H9 (cell line): ENCODE measurements at regions not wholly inside any gene's neighbourhood (a gene's known extent, or its start where the extent isn't known, plus 50 kb on each side); places are given as distances from the start of the nearest gene placed in this dataset.

Experiments used
- DNase-seq: peaks from one replicate; pipeline ENCODE4 v3.0.0-alpha.2; 2017
- H2AFZ ChIP-seq: one replicate; pipeline ENCODE4 v1.6.1; 2013; ENCODE audit warnings: mild to moderate bottlenecking, low read length, control low read depth, moderate library complexity
- H2AK5ac ChIP-seq: 2 replicates; pipeline ENCODE4 v1.6.1; 2013; ENCODE audit warnings: low read length, control low read depth, mixed read lengths; ENCODE audit not compliant: insufficient read length
- H2BK120ac ChIP-seq: one replicate; pipeline ENCODE4 v1.6.1; 2013; ENCODE audit warnings: low read depth, mild to moderate bottlenecking, low read length, control low read depth, inconsistent platforms; ENCODE audit not compliant: poor library complexity, severe bottlenecking
- H2BK12ac ChIP-seq: 2 replicates; pipeline ENCODE4 v1.6.1; 2013; ENCODE audit warnings: low read length, control low read depth, mixed read lengths, low read depth; ENCODE audit not compliant: insufficient read length
- H2BK15ac ChIP-seq: 2 replicates; pipeline ENCODE4 v1.6.1; 2013; ENCODE audit warnings: low read depth, low read length, control low read depth
- H2BK20ac ChIP-seq: one replicate; pipeline ENCODE4 v1.6.1; 2013; ENCODE audit warnings: low read depth, mild to moderate bottlenecking, low read length, control low read depth, inconsistent platforms; ENCODE audit not compliant: poor library complexity, severe bottlenecking
- H2BK5ac ChIP-seq: 2 replicates; pipeline ENCODE4 v1.6.1; 2013; ENCODE audit warnings: low read length, control low read depth, mixed read lengths; ENCODE audit not compliant: insufficient read length
- H3K14ac ChIP-seq: 2 replicates; pipeline ENCODE4 v1.6.1; 2013; ENCODE audit warnings: low read length, control low read depth; ENCODE audit not compliant: insufficient read depth
- H3K18ac ChIP-seq: 2 replicates; pipeline ENCODE4 v1.6.1; 2013; ENCODE audit warnings: low read depth, mild to moderate bottlenecking, mixed read lengths, low read length, control low read depth; ENCODE audit not compliant: insufficient read length
- H3K23ac ChIP-seq: 2 replicates; pipeline ENCODE4 v1.6.1; 2013; ENCODE audit warnings: low read length, control low read depth, mixed read lengths, low read depth; ENCODE audit not compliant: insufficient read length
- H3K23me2 ChIP-seq: 2 replicates; pipeline ENCODE4 v1.6.1; 2013; ENCODE audit warnings: low read depth, mild to moderate bottlenecking, mixed read lengths, low read length, control low read depth; ENCODE audit not compliant: insufficient read length, poor library complexity, severe bottlenecking
- H3K27ac ChIP-seq: 2 replicates; pipeline ENCODE4 v1.5.1; 2013; ENCODE audit warnings: low read length, control low read depth, mixed read lengths, low read depth; ENCODE audit not compliant: insufficient read length
- H3K27me3 ChIP-seq: 2 replicates; pipeline ENCODE4 v1.6.1; 2013; ENCODE audit warnings: low read length, control low read depth, inconsistent platforms; ENCODE audit not compliant: insufficient read depth
- H3K4ac ChIP-seq: 2 replicates; pipeline ENCODE4 v1.6.1; 2013; ENCODE audit warnings: low read depth, mild to moderate bottlenecking, control low read depth, inconsistent platforms, low read length, moderate library complexity
- H3K4me1 ChIP-seq: 2 replicates; pipeline ENCODE4 v1.6.1; 2013; ENCODE audit warnings: low read length, control low read depth, inconsistent platforms; ENCODE audit not compliant: insufficient read depth
- H3K4me2 ChIP-seq: 2 replicates; pipeline ENCODE4 v1.6.1; 2013; ENCODE audit warnings: low read length, control low read depth, mixed read lengths; ENCODE audit not compliant: insufficient read length, insufficient read depth
- H3K56ac ChIP-seq: 2 replicates; pipeline ENCODE4 v1.6.1; 2013; ENCODE audit warnings: low read depth, mild to moderate bottlenecking, mixed read lengths, low read length, control low read depth; ENCODE audit not compliant: insufficient read length
- H3K79me1 ChIP-seq: 2 replicates; pipeline ENCODE4 v1.6.1; 2013; ENCODE audit warnings: low read depth, mild to moderate bottlenecking, moderate library complexity, low read length, control low read depth, inconsistent platforms; ENCODE audit not compliant: insufficient read depth, poor library complexity, severe bottlenecking
- H3K79me2 ChIP-seq: 2 replicates; pipeline ENCODE4 v1.6.1; 2013; ENCODE audit warnings: low read length, control low read depth, inconsistent platforms; ENCODE audit not compliant: insufficient read depth
- H3K9ac ChIP-seq: 2 replicates; pipeline ENCODE4 v1.6.1; 2013; ENCODE audit warnings: low read length, control low read depth, mixed read lengths; ENCODE audit not compliant: insufficient read length; ENCODE audit errors: extremely low read depth
- H3K9me3 ChIP-seq: one replicate; pipeline ENCODE4 v1.6.1; 2013; ENCODE audit warnings: low read depth, low read length, inconsistent platforms; ENCODE audit not compliant: control insufficient read depth
- H3T11ph ChIP-seq: one replicate; pipeline ENCODE4 v1.6.1; 2013; ENCODE audit warnings: mild to moderate bottlenecking, low read length, control low read depth, inconsistent platforms
- H4K20me1 ChIP-seq: one replicate; pipeline ENCODE4 v1.6.1; 2013; ENCODE audit not compliant: control insufficient read depth, insufficient read length, insufficient read depth
- H4K5ac ChIP-seq: 2 replicates; pipeline ENCODE4 v1.6.1; 2013; ENCODE audit warnings: low read depth, mild to moderate bottlenecking, mixed read lengths, low read length, control low read depth; ENCODE audit not compliant: insufficient read length
- H4K8ac ChIP-seq: replicated peaks from 2 replicates; pipeline ENCODE4 v1.6.1; 2013; ENCODE audit warnings: low read length, control low read depth, mixed read lengths, low read depth; ENCODE audit not compliant: insufficient read length
- H4K91ac ChIP-seq: 2 replicates; pipeline ENCODE4 v1.6.1; 2013; ENCODE audit warnings: low read depth, mild to moderate bottlenecking, moderate library complexity, mixed read lengths, low read length, control low read depth; ENCODE audit not compliant: insufficient read length
- H3K27ac Mint-ChIP-seq, 3 experiments: 2 replicates in 2 of 3; 3 replicates in 1 of 3; pipeline ENCODE4 v1.8.0; 2020 to 2021; ENCODE audit warnings: mixed read lengths in 3 of 3, mild to moderate bottlenecking in 1 of 3, moderate library complexity in 1 of 3
- H3K27me3 Mint-ChIP-seq: 2 replicates; pipeline ENCODE4 v1.8.0; 2021; ENCODE audit warnings: low read depth, mild to moderate bottlenecking, moderate library complexity, mixed read lengths
- H3K36me3 Mint-ChIP-seq, 3 experiments: 2 replicates in 2 of 3; 3 replicates in 1 of 3; pipeline ENCODE4 v1.8.0; 2020 to 2021; ENCODE audit warnings: low read depth in 3 of 3, mixed read lengths in 3 of 3; ENCODE audit not compliant: insufficient read depth in 1 of 3
- H3K4me1 Mint-ChIP-seq, 2 experiments: 2 replicates each; pipeline ENCODE4 v1.8.0; 2020; ENCODE audit warnings: mixed read lengths in 2 of 2
- H3K4me3 Mint-ChIP-seq, 2 experiments: 2 replicates in 1 of 2; 3 replicates in 1 of 2; pipeline ENCODE4 v1.8.0; 2020 to 2021; ENCODE audit warnings: mild to moderate bottlenecking in 2 of 2, mixed read lengths in 2 of 2, moderate library complexity in 1 of 2
- H3K9me3 Mint-ChIP-seq, 2 experiments: 2 replicates in 1 of 2; 3 replicates in 1 of 2; pipeline ENCODE4 v1.8.0; 2020; ENCODE audit warnings: mild to moderate bottlenecking in 2 of 2, mixed read lengths in 2 of 2, moderate library complexity in 1 of 2
- WGBS: extraction: QIAGEN DNeasy Blood & Tissue Kit; methylation state at CpG from one replicate; pipeline ENCODE4 v1.1.7; 2013; ENCODE audit warnings: missing lambda C conversion rate, low lambda C conversion rate, mixed read lengths; ENCODE audit not compliant: insufficient read length; ENCODE audit errors: extremely low coverage; 5-methylcytosine and 5-hydroxymethylcytosine counted together
- TF ChIP-seq, protein P1 (sequence below): fragments of 200-600 bp; sonication (generic); conservative IDR thresholded peaks from 3 replicates; pipeline ENCODE4 v1.8.0; 2021; ENCODE audit warnings: antibody characterized with exemption, mild to moderate bottlenecking

DNA sequence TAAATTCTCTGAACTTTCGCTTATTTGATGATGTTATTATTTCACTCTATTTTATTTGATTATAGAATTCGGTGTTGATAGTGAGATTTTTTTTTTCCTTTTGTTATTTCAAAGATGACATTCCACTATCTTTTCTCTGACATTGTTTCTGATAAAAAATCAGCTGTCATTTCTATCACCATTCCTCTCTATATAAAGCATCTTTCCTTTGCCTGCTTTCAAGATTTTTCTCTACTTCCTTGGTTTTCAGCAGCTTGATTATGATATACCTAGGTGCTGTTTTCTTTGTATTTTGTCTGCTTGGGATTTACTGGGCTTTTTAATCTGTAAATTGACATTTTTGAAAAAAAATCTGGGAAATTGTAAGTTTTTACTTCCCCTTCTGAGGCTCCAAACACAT, 344.0 kb downstream of the HLX start:
- H3K27ac Mint-ChIP-seq: no peak overlapping the region
- H3K4me3 Mint-ChIP-seq: no peak overlapping the region
- peaks cover 12 to 17% of the 10 kb centered on the region in 2 experiments for H3K9me3 Mint-ChIP-seq
- Histone ChIP-seq H3K27me3 (no peaks in the 10 kb centered on the region; the same call in 1 of the 2 replicates), H3K4ac (no peak overlapping the region), H3K23me2 (no peaks in the 10 kb centered on the region), H3K9ac (no peak overlapping the region), H4K5ac (no peak overlapping the region), H2BK5ac (no peak overlapping the region), H2BK12ac (no peak overlapping the region), H3K56ac (no peak overlapping the region), H3K4me2 (no peak overlapping the region), H3K27ac (no peak overlapping the region), H2AK5ac (no peak overlapping the region), H3K79me1 (no peaks in the 10 kb centered on the region), H3K18ac (no peak overlapping the region), H2AFZ (no peak overlapping the region), H3K23ac (no peak overlapping the region), H2BK120ac (no peak overlapping the region), H3K4me1 (no peaks in the 10 kb centered on the region; the same call in 1 of the 2 replicates), H3K9me3 (no peaks in the 10 kb centered on the region), H2BK20ac (no peak overlapping the region), H4K8ac (no peak overlapping the region), H3K14ac (no peak overlapping the region), H3T11ph (no peak overlapping the region), H3K79me2 (no peaks in the 10 kb centered on the region), H4K20me1 (no peaks in the 10 kb centered on the region), H2BK15ac (no peak overlapping the region), H4K91ac (no peak overlapping the region)
- TF ChIP-seq, protein P1, sequence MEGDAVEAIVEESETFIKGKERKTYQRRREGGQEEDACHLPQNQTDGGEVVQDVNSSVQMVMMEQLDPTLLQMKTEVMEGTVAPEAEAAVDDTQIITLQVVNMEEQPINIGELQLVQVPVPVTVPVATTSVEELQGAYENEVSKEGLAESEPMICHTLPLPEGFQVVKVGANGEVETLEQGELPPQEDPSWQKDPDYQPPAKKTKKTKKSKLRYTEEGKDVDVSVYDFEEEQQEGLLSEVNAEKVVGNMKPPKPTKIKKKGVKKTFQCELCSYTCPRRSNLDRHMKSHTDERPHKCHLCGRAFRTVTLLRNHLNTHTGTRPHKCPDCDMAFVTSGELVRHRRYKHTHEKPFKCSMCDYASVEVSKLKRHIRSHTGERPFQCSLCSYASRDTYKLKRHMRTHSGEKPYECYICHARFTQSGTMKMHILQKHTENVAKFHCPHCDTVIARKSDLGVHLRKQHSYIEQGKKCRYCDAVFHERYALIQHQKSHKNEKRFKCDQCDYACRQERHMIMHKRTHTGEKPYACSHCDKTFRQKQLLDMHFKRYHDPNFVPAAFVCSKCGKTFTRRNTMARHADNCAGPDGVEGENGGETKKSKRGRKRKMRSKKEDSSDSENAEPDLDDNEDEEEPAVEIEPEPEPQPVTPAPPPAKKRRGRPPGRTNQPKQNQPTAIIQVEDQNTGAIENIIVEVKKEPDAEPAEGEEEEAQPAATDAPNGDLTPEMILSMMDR: no peak
- H3K4me1 Mint-ChIP-seq: peaks cover 9 to 10% of the 10 kb centered on the region in 2 experiments
- DNase-seq: no peak
- H3K27me3 Mint-ChIP-seq: peaks cover 28% of the 10 kb centered on the region
- WGBS: no CpG with 5 or more reads among the region's 2 CpGs
- peaks cover 0 to 6% (median 5%) of the 10 kb centered on the region in 3 experiments; a peak in 3 of 7 replicates for H3K36me3 Mint-ChIP-seq
